Naive thymus-derived CD8-positive, alpha-beta T cell (primary cell): ENCODE measurements at regions not wholly inside any gene's neighbourhood (a gene's known extent, or its start where the extent isn't known, plus 50 kb on each side); places are given as distances from the start of the nearest gene placed in this dataset.
"Not testable (repeated sequence)": the region's sequence is repeated elsewhere in the genome, so short reads cannot be mapped to it uniquely, and the experiment has no call there.

Experiments used
- ATAC-seq, 2 donors: fragments of 150-1000 bp; cut with Tn5 transposase in 1 of 2; sonication (Bioruptor Pico), chemical (Tn5 transposase) in 1 of 2; 1 replicate in 1 of 2; 2 replicates in 1 of 2; pipeline ENCODE4 v1.10.0; 2021; ENCODE audit warnings: mild to moderate bottlenecking in 2 of 2, moderate library complexity in 2 of 2
- POLR2A ChIA-PET: fragments of 350-600 bp; sonication (Branson Sonifier 250); formaldehyde crosslinking; loops from one replicate; lab custom pipeline; 2021; ENCODE audit warnings: antibody characterized with exemption; lab: Charles Lee
- DNase-seq, 10 donors: peaks; one replicate each; pipeline versions ENCODE4 v3.0.0 to v3.0.0-alpha.2; 2020 to 2022
- H3K27ac Mint-ChIP-seq, 10 donors: one replicate each; pipeline ENCODE4 v1.8.0; 2020 to 2022; ENCODE audit warnings: mild to moderate bottlenecking in 10 of 10, mixed read lengths in 10 of 10, moderate library complexity in 4 of 10, inconsistent platforms in 1 of 10
- H3K27me3 Mint-ChIP-seq, 5 donors: one replicate each; pipeline ENCODE4 v1.8.0; 2021 to 2022; ENCODE audit warnings: mixed read lengths in 5 of 5
- H3K36me3 Mint-ChIP-seq, 3 donors: one replicate each; pipeline ENCODE4 v1.8.0; 2020 to 2022; ENCODE audit warnings: mixed read lengths in 3 of 3, mild to moderate bottlenecking in 2 of 3, inconsistent platforms in 1 of 3
- H3K4me1 Mint-ChIP-seq, 4 donors: one replicate each; pipeline ENCODE4 v1.8.0; 2021 to 2022; ENCODE audit warnings: mixed read lengths in 4 of 4
- H3K4me3 Mint-ChIP-seq, 10 donors: one replicate each; pipeline ENCODE4 v1.8.0; 2020 to 2022; ENCODE audit warnings: mild to moderate bottlenecking in 10 of 10, mixed read lengths in 10 of 10, moderate library complexity in 6 of 10, inconsistent platforms in 1 of 10
- H3K9me3 Mint-ChIP-seq, 9 donors: one replicate each; pipeline ENCODE4 v1.8.0; 2020 to 2022; ENCODE audit warnings: mixed read lengths in 9 of 9, mild to moderate bottlenecking in 3 of 9, inconsistent platforms in 1 of 9, moderate library complexity in 1 of 9

DNA sequence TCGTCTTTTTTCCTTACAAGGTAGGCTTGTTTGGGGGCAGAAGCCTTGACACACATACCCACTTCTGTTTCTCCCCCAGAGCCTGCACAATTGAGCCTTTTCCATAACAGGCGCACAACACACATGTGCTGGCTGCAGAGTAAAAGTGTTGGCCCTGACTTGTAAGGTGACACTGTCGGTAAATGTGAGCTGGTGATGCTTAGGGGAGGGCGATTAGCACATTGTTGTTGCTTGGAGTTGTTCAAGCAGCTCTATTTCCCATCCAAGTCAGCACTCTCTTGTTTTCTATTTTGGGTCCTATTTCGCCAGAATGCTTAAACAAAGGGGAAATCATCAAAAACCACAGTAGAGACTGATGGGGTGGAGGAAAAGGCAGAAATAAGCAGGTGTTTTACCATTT, 51.9 kb upstream of the PTPRJ start:
- POLR2A ChIA-PET, result interaction anchor here (0.7 kb wide), 1 partner anchor 14 kb away, joined by 5 read pairs; no protein-coding TSS in a partner anchor
- DNase-seq (no peak), ATAC-seq (no peak)
- no peaks in the 10 kb centered on the region for H3K9me3 Mint-ChIP-seq
- H3K27me3 Mint-ChIP-seq, result no peaks in the 10 kb centered on the region
- H3K36me3 Mint-ChIP-seq, result no peaks in the 10 kb centered on the region
- peaks cover 3 to 26% (median 7%) of the 10 kb centered on the region in 4 donors for H3K4me1 Mint-ChIP-seq
- peak overlapping the region in 3 of 10 donors; percentile 8 to 39 (median 24) for H3K4me3 Mint-ChIP-seq
- peak overlapping the region in 5 of 10 donors; percentile 13 to 57 (median 40) for H3K27ac Mint-ChIP-seq

GRCh38 chr11:47924184-47924691, 56.1 kb upstream of the PTPRJ start:
- ATAC-seq, result no peak
- Mint-ChIP-seq H3K9me3 (no peaks in the 10 kb centered on the region), H3K27ac (peak overlapping the region in 3 of 10 donors; percentile 12 to 44 (median 37)), H3K4me3 (no peak overlapping the region), H3K27me3 (no peaks in the 10 kb centered on the region), H3K4me1 (peaks cover 23 to 49% (median 30%) of the 10 kb centered on the region in 4 donors), H3K36me3 (no peaks in the 10 kb centered on the region)
- no peak for DNase-seq
- POLR2A ChIA-PET, result interaction anchor here (0.5 to 0.6 kb wide), 2 partner anchors 51 to 99 kb away, joined by 4 to 5 read pairs; no protein-coding TSS in a partner anchor

- no peaks in the 10 kb centered on the region for H3K27me3 Mint-ChIP-seq
- H3K4me1 Mint-ChIP-seq, result peaks cover 23 to 51% (median 36%) of the 10 kb centered on the region in 4 donors
- POLR2A ChIA-PET, result interaction anchor here (0.5 to 0.6 kb wide), 3 partner anchors 40 to 192 kb away, joined by 5 to 6 read pairs (median 5); no protein-coding TSS in a partner anchor
- ATAC-seq, result no peak
- H3K9me3 Mint-ChIP-seq, result no peaks in the 10 kb centered on the region
- no peaks in the 10 kb centered on the region for H3K36me3 Mint-ChIP-seq
- H3K27ac Mint-ChIP-seq, result peak overlapping the region in 1 of 10 donors; percentile 10
- H3K4me3 Mint-ChIP-seq, result no peak overlapping the region
- no peak for DNase-seq
Observed at GRCh38 chr11:47923667-47924066, 56.7 kb upstream of the PTPRJ start.

- H3K27me3 Mint-ChIP-seq, H3K9me3 Mint-ChIP-seq, ATAC-seq, DNase-seq, H3K36me3 Mint-ChIP-seq: not testable (repeated sequence)
- POLR2A ChIA-PET, result interaction anchor here (0.6 kb wide), 2 partner anchors 16 to 38 kb away, joined by 4 to 5 read pairs; no protein-coding TSS in a partner anchor
- H3K4me3 Mint-ChIP-seq, result peak overlapping the region in 9 of 10 donors; percentile 7 to 64 (median 29)
- peaks cover 23 to 63% (median 43%) of the 10 kb centered on the region in 4 donors for H3K4me1 Mint-ChIP-seq
- H3K27ac Mint-ChIP-seq, result peak overlapping the region in 9 of 10 donors; percentile 41 to 92 (median 89)
Observed at GRCh38 chr11:47921080-47921555, 59.2 kb upstream of the PTPRJ start.

DNA sequence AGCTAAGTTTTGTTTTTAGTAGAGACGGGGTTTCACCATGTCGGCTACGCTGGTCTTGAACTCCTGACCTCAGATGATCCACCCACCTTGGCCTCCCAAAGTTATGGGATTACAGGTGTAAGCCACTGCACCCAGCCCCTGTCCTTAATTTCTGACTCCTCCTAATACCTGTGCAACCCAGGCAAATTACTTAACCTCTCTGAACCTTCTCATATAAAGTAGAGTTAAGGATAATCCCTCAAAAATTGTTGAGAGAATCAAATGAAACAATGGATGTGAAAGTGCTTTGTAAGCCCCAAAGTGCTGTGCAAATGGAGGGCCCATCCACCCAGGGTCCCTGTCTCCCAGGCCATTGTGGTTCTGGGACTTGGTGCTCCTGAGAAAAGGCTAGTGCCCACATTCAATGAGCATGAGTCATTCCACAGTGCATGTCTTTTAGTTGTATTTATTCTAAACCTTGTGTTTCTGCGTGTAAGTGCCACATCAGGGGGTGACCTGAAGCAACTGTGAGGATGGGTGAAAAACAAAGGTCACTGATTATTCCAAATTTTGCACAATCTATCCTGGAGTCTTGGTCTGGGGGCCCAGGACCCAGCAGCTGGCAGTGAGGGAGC, 61.4 kb upstream of the PTPRJ start:
- H3K4me1 Mint-ChIP-seq, result peaks cover 26 to 76% (median 55%) of the 10 kb centered on the region in 4 donors
- POLR2A ChIA-PET, result interaction anchor here (1.2 kb wide), 1 partner anchor 31 kb away, joined by 4 read pairs; no protein-coding TSS in a partner anchor
- no peaks in the 10 kb centered on the region for H3K36me3 Mint-ChIP-seq
- DNase-seq, result no peak
- H3K9me3 Mint-ChIP-seq, result no peaks in the 10 kb centered on the region
- ATAC-seq, result no peak
- peak overlapping the region in 9 of 10 donors; percentile 34 to 91 (median 78) for H3K27ac Mint-ChIP-seq
- H3K4me3 Mint-ChIP-seq, result peak overlapping the region in 2 of 10 donors; percentile 20 to 36
- no peaks in the 10 kb centered on the region for H3K27me3 Mint-ChIP-seq

GRCh38 chr11:47918370-47918690, 62.0 kb upstream of the PTPRJ start:
- Mint-ChIP-seq H3K9me3 (no peaks in the 10 kb centered on the region), H3K4me1 (peaks cover 26 to 79% (median 56%) of the 10 kb centered on the region in 4 donors)
- POLR2A ChIA-PET, result interaction anchor here (1.2 kb wide), 1 partner anchor 31 kb away, joined by 4 read pairs; no protein-coding TSS in a partner anchor

DNA sequence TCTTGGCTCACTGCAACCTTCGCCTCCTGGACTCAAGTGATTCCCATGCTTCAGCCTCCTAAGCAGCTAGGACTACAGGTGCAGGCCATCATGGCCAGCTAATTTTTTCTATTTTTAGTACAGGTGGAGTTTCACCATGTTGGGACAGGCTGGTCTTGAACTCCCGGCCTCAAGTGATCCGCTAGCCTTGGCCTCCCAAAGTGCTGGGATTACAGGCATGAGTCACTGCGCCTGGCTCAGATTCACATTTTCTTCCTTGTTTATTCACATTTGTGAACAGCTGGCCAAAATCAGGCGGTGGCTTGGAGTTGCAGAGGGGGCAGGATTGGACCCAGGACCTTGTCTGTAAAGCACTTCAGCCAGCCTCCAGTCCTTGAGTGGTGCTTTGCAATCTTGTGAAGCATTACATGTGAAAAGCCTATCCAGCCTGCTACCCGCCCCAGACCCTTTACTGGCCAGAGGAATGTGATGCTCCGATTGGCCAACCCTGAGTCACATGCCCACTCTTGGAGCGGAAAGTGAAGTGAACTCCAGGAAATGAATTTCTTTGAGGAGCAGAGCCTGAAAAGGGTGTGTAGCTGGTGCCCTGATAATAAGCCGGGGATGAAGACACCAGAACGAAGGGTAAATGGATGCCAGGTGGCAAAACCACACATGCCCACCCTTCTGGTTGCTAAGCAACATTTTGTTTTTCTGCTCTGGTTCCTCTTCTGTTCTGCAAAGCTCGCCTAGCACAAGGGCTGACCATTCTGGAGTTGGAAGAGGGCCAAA, 62.6 kb upstream of the PTPRJ start:
- Mint-ChIP-seq H3K4me1 (peaks cover 25 to 78% (median 56%) of the 10 kb centered on the region in 4 donors), H3K36me3 (no peaks in the 10 kb centered on the region), H3K27ac (peak overlapping the region; percentile 49 to 91 (median 79)), H3K9me3 (no peaks in the 10 kb centered on the region), H3K4me3 (peak overlapping the region in 2 of 10 donors; percentile 8 to 48), H3K27me3 (no peaks in the 10 kb centered on the region)
- POLR2A ChIA-PET, result interaction anchor here (1.2 kb wide), 1 partner anchor 30 kb away, joined by 4 read pairs; no protein-coding TSS in a partner anchor
- ATAC-seq (peak; percentile 47 to 54), DNase-seq (peak in 4 of 10 donors; percentile 4 to 68 (median 28))

More at GRCh38 chr11:47918370-47918690, 62.0 kb upstream of the PTPRJ start:
- peak overlapping the region; percentile 49 to 91 (median 79) for H3K27ac Mint-ChIP-seq
- ATAC-seq (peak in 1 of 2 donors; percentile 28), DNase-seq (peak in 1 of 10 donors; percentile 26)
- no peaks in the 10 kb centered on the region for H3K27me3 Mint-ChIP-seq
- H3K4me3 Mint-ChIP-seq, result peak overlapping the region in 1 of 10 donors; percentile 36
- H3K36me3 Mint-ChIP-seq, result no peaks in the 10 kb centered on the region

- Mint-ChIP-seq H3K9me3 (no peaks in the 10 kb centered on the region), H3K36me3 (no peaks in the 10 kb centered on the region), H3K4me1 (peaks cover 24 to 82% (median 55%) of the 10 kb centered on the region in 4 donors), H3K27ac (peak overlapping the region in 9 of 10 donors; percentile 3 to 87 (median 67)), H3K27me3 (peaks cover 0 to 2% (median 0%) of the 10 kb centered on the region in 5 donors), H3K4me3 (no peak overlapping the region)
- POLR2A ChIA-PET, result no interaction called here
- DNase-seq (no peak), ATAC-seq (no peak)
Observed at GRCh38 chr11:47916361-47916841, 64.0 kb upstream of the PTPRJ start.

GRCh38 chr11:47915783-47916182, 64.6 kb upstream of the PTPRJ start:
- DNase-seq (no peak), ATAC-seq (no peak)
- POLR2A ChIA-PET, result no interaction called here
- Mint-ChIP-seq H3K4me1 (peaks cover 20 to 76% (median 48%) of the 10 kb centered on the region in 4 donors), H3K27ac (peak overlapping the region in 9 of 10 donors; percentile 6 to 87 (median 67)), H3K36me3 (no peaks in the 10 kb centered on the region), H3K9me3 (no peaks in the 10 kb centered on the region), H3K4me3 (peak overlapping the region in 3 of 10 donors; percentile 26 to 60 (median 32)), H3K27me3 (peaks cover 0 to 2% (median 0%) of the 10 kb centered on the region in 5 donors)

- H3K36me3 Mint-ChIP-seq, result no peaks in the 10 kb centered on the region
- POLR2A ChIA-PET, result no interaction called here
- H3K4me1 Mint-ChIP-seq, result peaks cover 16 to 72% (median 44%) of the 10 kb centered on the region in 4 donors
- ATAC-seq (peak in 1 of 2 donors; percentile 15), DNase-seq (peak in 3 of 10 donors; percentile 12 to 15 (median 15))
- no peaks in the 10 kb centered on the region for H3K9me3 Mint-ChIP-seq
- H3K4me3 Mint-ChIP-seq, result peak overlapping the region in 6 of 10 donors; percentile 20 to 60 (median 37)
- H3K27ac Mint-ChIP-seq, result peak overlapping the region in 9 of 10 donors; percentile 15 to 79 (median 49)
- peaks cover 0 to 2% (median 0%) of the 10 kb centered on the region in 5 donors for H3K27me3 Mint-ChIP-seq
Observed at GRCh38 chr11:47915374-47915773, 65.0 kb upstream of the PTPRJ start.

GRCh38 chr11:47914743-47915142, 65.6 kb upstream of the PTPRJ start:
- ATAC-seq (no peak), DNase-seq (no peak)
- H3K27me3 Mint-ChIP-seq, result peaks cover 0 to 2% (median 0%) of the 10 kb centered on the region in 5 donors
- POLR2A ChIA-PET, result interaction anchor here (0.7 to 1.2 kb wide), 2 partner anchors 18 to 148 kb away, joined by 3 to 4 read pairs; partner anchors contain the start of gene FNBP4
- H3K9me3 Mint-ChIP-seq, result no peaks in the 10 kb centered on the region
- no peaks in the 10 kb centered on the region for H3K36me3 Mint-ChIP-seq
- H3K4me1 Mint-ChIP-seq, result peaks cover 11 to 66% (median 38%) of the 10 kb centered on the region in 4 donors
- H3K4me3 Mint-ChIP-seq, result no peak overlapping the region
- peak overlapping the region in 3 of 10 donors; percentile 24 to 79 (median 24) for H3K27ac Mint-ChIP-seq
